Mesothelial cell of epicardium (in vitro differentiated cells): ENCODE measurements at regions not wholly inside any gene's neighbourhood (a gene's known extent, or its start where the extent isn't known, plus 50 kb on each side); places are given as distances from the start of the nearest gene placed in this dataset.

Experiments used
- DNase-seq, 2 experiments: peaks; one replicate each; pipeline ENCODE4 v3.0.0; 2021; ENCODE audit warnings: low spot score in 2 of 2; ENCODE audit not compliant: unreplicated experiment in 2 of 2
- H3K27ac Mint-ChIP-seq: 2 replicates; pipeline ENCODE4 v1.8.0; 2021; ENCODE audit warnings: mixed read lengths
- H3K27me3 Mint-ChIP-seq: 2 replicates; pipeline ENCODE4 v1.8.0; 2021; ENCODE audit warnings: low read depth, mixed read lengths
- H3K36me3 Mint-ChIP-seq: 2 replicates; pipeline ENCODE4 v1.8.0; 2021; ENCODE audit warnings: mixed read lengths
- H3K4me1 Mint-ChIP-seq: 2 replicates; pipeline ENCODE4 v1.8.0; 2021; ENCODE audit warnings: mixed read lengths
- H3K4me3 Mint-ChIP-seq: 2 replicates; pipeline ENCODE4 v1.8.0; 2021; ENCODE audit warnings: mild to moderate bottlenecking, moderate library complexity, mixed read lengths
- H3K9me3 Mint-ChIP-seq: 2 replicates; pipeline ENCODE4 v1.8.0; 2021; ENCODE audit warnings: mixed read lengths
- TF ChIP-seq, protein P1 (sequence below): fragments of 200-600 bp; sonication (generic); IDR thresholded peaks from one replicate; pipeline ENCODE4 v1.5.0; 2021; ENCODE audit warnings: antibody characterized with exemption; ENCODE audit not compliant: unreplicated experiment

- peaks cover 3% of the 10 kb centered on the region for H3K4me1 Mint-ChIP-seq
- H3K9me3 Mint-ChIP-seq: no peaks in the 10 kb centered on the region
- TF ChIP-seq, protein P1, sequence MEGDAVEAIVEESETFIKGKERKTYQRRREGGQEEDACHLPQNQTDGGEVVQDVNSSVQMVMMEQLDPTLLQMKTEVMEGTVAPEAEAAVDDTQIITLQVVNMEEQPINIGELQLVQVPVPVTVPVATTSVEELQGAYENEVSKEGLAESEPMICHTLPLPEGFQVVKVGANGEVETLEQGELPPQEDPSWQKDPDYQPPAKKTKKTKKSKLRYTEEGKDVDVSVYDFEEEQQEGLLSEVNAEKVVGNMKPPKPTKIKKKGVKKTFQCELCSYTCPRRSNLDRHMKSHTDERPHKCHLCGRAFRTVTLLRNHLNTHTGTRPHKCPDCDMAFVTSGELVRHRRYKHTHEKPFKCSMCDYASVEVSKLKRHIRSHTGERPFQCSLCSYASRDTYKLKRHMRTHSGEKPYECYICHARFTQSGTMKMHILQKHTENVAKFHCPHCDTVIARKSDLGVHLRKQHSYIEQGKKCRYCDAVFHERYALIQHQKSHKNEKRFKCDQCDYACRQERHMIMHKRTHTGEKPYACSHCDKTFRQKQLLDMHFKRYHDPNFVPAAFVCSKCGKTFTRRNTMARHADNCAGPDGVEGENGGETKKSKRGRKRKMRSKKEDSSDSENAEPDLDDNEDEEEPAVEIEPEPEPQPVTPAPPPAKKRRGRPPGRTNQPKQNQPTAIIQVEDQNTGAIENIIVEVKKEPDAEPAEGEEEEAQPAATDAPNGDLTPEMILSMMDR: no peak
- H3K27ac Mint-ChIP-seq: no peak overlapping the region
- H3K36me3 Mint-ChIP-seq: no peaks in the 10 kb centered on the region
- no peak for DNase-seq
- H3K27me3 Mint-ChIP-seq: no peaks in the 10 kb centered on the region
- no peak overlapping the region for H3K4me3 Mint-ChIP-seq
Measured at GRCh38 chr4:158995040-158995439, 107.8 kb upstream of the RAPGEF2 start.

DNA sequence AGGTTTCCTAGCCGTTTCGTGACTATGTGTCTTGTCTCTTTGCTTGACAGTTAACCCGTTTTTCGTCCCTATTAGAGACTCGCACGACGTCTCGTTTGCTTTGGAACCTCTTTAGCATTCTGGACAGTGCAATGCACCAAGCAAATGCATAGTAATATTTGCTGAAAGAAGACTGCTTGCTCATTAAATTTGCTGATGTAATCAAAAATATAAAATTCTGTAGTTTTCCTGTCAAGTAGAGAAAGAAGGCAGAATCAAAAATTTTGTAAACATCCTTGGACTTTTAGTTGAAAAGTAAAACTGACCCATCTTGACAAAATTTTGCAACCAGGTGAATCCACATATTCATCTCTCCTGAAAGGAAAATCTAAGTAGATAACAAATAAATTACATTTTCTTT lies 106.9 kb upstream of the RAPGEF2 start:
- Mint-ChIP-seq H3K4me1 (peaks cover 3% of the 10 kb centered on the region), H3K36me3 (no peaks in the 10 kb centered on the region), H3K4me3 (no peak overlapping the region), H3K27ac (no peak overlapping the region), H3K9me3 (peaks cover 4% of the 10 kb centered on the region), H3K27me3 (no peaks in the 10 kb centered on the region)
- no peak for DNase-seq
- TF ChIP-seq, protein P1: no peak

DNA sequence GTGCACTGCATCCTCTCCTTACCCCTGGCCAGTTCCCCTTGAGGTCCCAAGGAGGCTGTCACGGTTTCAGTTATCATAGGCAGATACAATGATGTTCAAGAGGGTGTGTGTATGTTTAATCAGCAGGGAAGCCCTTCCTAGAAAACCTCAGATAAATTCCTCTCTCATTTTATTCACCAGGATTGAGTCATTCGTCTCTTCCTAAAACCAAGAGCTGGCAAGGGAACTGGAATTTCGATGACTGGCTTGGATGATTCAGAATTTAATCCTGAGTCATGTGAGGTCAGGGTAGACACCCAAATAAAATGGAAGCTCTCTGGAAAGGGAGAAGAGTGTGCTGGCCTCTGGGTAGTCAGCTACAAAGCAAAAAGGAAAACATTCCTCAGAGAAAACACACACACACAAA lies 106.2 kb upstream of the RAPGEF2 start:
- no peaks in the 10 kb centered on the region for H3K36me3 Mint-ChIP-seq
- no peak overlapping the region for H3K4me3 Mint-ChIP-seq
- TF ChIP-seq, protein P1: no peak
- peaks cover 3% of the 10 kb centered on the region for H3K4me1 Mint-ChIP-seq
- H3K27ac Mint-ChIP-seq: no peak overlapping the region
- H3K9me3 Mint-ChIP-seq: peaks cover 11% of the 10 kb centered on the region
- H3K27me3 Mint-ChIP-seq: no peaks in the 10 kb centered on the region
- DNase-seq: no peak

- Mint-ChIP-seq H3K36me3 (no peaks in the 10 kb centered on the region), H3K27me3 (no peaks in the 10 kb centered on the region), H3K27ac (no peak overlapping the region), H3K4me3 (no peak overlapping the region), H3K4me1 (peaks cover 3% of the 10 kb centered on the region), H3K9me3 (peaks cover 14% of the 10 kb centered on the region)
- TF ChIP-seq, protein P1: no peak
- DNase-seq: no peak
Measured at GRCh38 chr4:158997660-158998349, 105.1 kb upstream of the RAPGEF2 start.

- Mint-ChIP-seq H3K27me3 (no peaks in the 10 kb centered on the region), H3K4me1 (peaks cover 10% of the 10 kb centered on the region), H3K36me3 (no peaks in the 10 kb centered on the region), H3K9me3 (peaks cover 14% of the 10 kb centered on the region), H3K27ac (no peak overlapping the region), H3K4me3 (no peak overlapping the region)
- DNase-seq: no peak
- TF ChIP-seq, protein P1: no peak
Measured at GRCh38 chr4:158998624-158999023, 104.3 kb upstream of the RAPGEF2 start.
